ENCODE measurements at regions not wholly inside any gene's neighbourhood (a gene's known extent, or its start where the extent isn't known, plus 50 kb on each side); places are given as distances from the start of the nearest gene placed in this dataset.

DNA sequence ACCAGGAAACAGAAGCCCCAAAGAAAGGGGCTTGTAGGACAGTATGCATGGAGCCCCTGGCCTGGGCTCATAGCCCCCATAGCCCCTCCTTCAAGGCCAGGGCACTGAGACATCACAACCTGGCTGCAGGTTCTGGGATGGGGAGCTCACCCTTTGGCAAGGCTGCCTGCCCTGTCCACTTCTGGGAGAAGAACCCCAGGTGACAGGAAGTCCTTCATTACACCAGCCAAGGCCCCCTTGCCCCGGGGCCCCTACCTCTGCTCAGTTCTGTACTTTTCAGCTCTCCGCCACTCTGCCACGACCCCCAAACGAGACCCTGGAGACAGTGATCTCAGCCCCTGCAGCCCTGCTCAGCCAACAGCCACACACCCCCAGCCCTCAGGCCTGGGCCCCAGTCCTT, 223.2 kb upstream of the RTL1 start:
- DNase-seq (ENCODE audit: low read depth, low spot score) (no peak), ATAC-seq (no peak)
- Histone ChIP-seq H3K4me3 (replicated peaks in 1 of 2; ENCODE audit: low read depth in 1 of 2, low read length in 2 of 2) (no peak overlapping the region), H3K27me3 (ENCODE audit: insufficient read depth, low read length) (0 out of 2 replicates have a peak, but pooled peaks cover 16% of the 10 kb centered on the region), H3K79me2 (ENCODE audit: insufficient read depth, low read length) (no peaks in the 10 kb centered on the region), H3K4me1 (ENCODE audit: control insufficient read depth in 1 of 2, insufficient read depth in 2 of 2, low read length in 2 of 2) (no peaks in the 10 kb centered on the region), H3K4me2 (ENCODE audit: low read length) (no peak overlapping the region), H4K20me1 (ENCODE audit: insufficient read depth) (no peaks in the 10 kb centered on the region), H3K9me3 (ENCODE audit: control insufficient read depth in 1 of 2, insufficient read depth in 1 of 2, low read depth in 1 of 2, low read length in 2 of 2) (no peaks in the 10 kb centered on the region), H3K27ac (ENCODE audit: low read depth, low read length) (no peak overlapping the region), H3K36me3 (ENCODE audit: control insufficient read depth in 1 of 2, insufficient read depth in 2 of 2, low read length in 2 of 2) (no peaks in the 10 kb centered on the region), H3K9ac (ENCODE audit: low read length) (no peak overlapping the region), H2AFZ (ENCODE audit: low read depth, low read length, poor library complexity, severe bottlenecking) (no peak overlapping the region), H3K9me2 (ENCODE audit: insufficient read depth) (no peaks in the 10 kb centered on the region)
- ChIA-PET RAD21 (ENCODE audit: low non-redundant PET in 1 of 2, low total read pairs in 2 of 2, uncharacterized antibody in 2 of 2, unreplicated experiment in 2 of 2) (no interaction called here), POLR2A (no interaction called here), CTCF (no interaction called here)
- TF ChIP-seq JUND (IDR thresholded peaks at IDR 0.05) = no peak
- TF ChIP-seq CBX3 (IDR thresholded peaks at IDR 0.05; ENCODE audit: low read depth) = no peak
- TF ChIP-seq SP1 (IDR thresholded peaks at IDR 0.05; ENCODE audit: low read depth) = no peak
- TF ChIP-seq MAX (IDR thresholded peaks at IDR 0.05) = no peak
- no peak for TF ChIP-seq POLR2A (IDR thresholded peaks at IDR 0.05; ENCODE audit: borderline replicate concordance, extremely low read depth, insufficient read depth, insufficient read length)
- TF ChIP-seq CTCF (IDR thresholded peaks at IDR 0.05 in 2 of 3, conservative IDR thresholded peaks at IDR 0.05 in 1 of 3; ENCODE audit: borderline replicate concordance in 1 of 3, insufficient read depth in 1 of 3, low read depth in 2 of 3, low read length in 2 of 3) = no peak
- no peak for TF ChIP-seq YY1 (IDR thresholded peaks at IDR 0.05; ENCODE audit: extremely low read depth, insufficient replicate concordance, low read depth, low read length)
- TF ChIP-seq EGR1 (IDR thresholded peaks at IDR 0.05; ENCODE audit: low read depth) = no peak
- no peak for TF ChIP-seq EZH2 (IDR thresholded peaks at IDR 0.05)
- no peak for TF ChIP-seq ELF1 (IDR thresholded peaks at IDR 0.05; ENCODE audit: borderline replicate concordance, low read depth)
- no peak for TF ChIP-seq ZNF274 (IDR thresholded peaks at IDR 0.05; ENCODE audit: low read depth, low read length)
- TF ChIP-seq TCF7L2 (IDR thresholded peaks at IDR 0.05; ENCODE audit: borderline replicate concordance, extremely low read depth, insufficient read depth, insufficient read length) = no peak
- TF ChIP-seq SIN3A (IDR thresholded peaks at IDR 0.05; ENCODE audit: low read depth) = no peak
- no peak for TF ChIP-seq POLR2AphosphoS5 (IDR thresholded peaks at IDR 0.05; ENCODE audit: low read depth, low read length)
- no peak for TF ChIP-seq CEBPB (IDR thresholded peaks at IDR 0.05; ENCODE audit: low read depth)
- TF ChIP-seq SRF (IDR thresholded peaks at IDR 0.05; ENCODE audit: low read depth) = no peak
- no peak for TF ChIP-seq REST (IDR thresholded peaks at IDR 0.05; ENCODE audit: low read depth)
- no peak for TF ChIP-seq EZH2phosphoT487 (IDR thresholded peaks at IDR 0.05; ENCODE audit: borderline replicate concordance)
- no TSS peak for BruUV-seq (replicated peaks)
- intact Hi-C loops (cut with micrococcal nuclease) = no loop called here
